GM10266 (cell line): ENCODE measurements at regions not wholly inside any gene's neighbourhood (a gene's known extent, or its start where the extent isn't known, plus 50 kb on each side); places are given as distances from the start of the nearest gene placed in this dataset.

ENCODE experiments used
- DNase-seq: peaks from one replicate; pipeline ENCODE4 v3.0.0; 2012; ENCODE audit errors: extremely low spot score
- CTCF ChIP-seq: IDR thresholded peaks from 2 replicates; pipeline ENCODE4 v1.5.1; 2012; ENCODE audit warnings: mild to moderate bottlenecking, low read depth; ENCODE audit not compliant: control insufficient read depth, insufficient read depth; ENCODE audit errors: missing control alignments

DNA sequence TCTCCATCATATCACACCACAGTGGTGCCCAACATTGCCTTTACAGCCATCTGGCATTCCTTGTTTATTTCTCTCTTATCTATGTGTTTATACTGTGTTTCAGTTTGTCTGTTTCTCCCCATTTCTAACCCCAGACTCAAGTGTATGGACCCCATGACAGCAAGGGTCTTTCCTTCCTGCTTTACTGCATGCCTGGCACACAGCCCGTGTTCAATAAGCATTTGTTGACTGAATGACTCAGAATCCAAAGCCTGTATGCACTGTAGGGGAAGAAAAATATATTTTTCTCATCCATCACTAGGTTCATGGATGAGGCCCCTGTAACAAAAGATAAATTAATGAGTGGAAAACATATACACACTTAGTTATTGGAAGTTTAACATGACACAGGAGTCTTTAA is 190.8 kb upstream of the SEMA6A start:
- DNase-seq: no peak
- no peak for TF ChIP-seq CTCF

- peak; percentile 12 for DNase-seq
- no peak for TF ChIP-seq CTCF
These were observed 190.3 kb upstream of the SEMA6A start for GRCh38 chr5:116764941-116765340.

GRCh38 chr5:116763987-116764866 is 189.6 kb upstream of the SEMA6A start:
- DNase-seq: peak; percentile 64
- TF ChIP-seq CTCF: no peak

DNA sequence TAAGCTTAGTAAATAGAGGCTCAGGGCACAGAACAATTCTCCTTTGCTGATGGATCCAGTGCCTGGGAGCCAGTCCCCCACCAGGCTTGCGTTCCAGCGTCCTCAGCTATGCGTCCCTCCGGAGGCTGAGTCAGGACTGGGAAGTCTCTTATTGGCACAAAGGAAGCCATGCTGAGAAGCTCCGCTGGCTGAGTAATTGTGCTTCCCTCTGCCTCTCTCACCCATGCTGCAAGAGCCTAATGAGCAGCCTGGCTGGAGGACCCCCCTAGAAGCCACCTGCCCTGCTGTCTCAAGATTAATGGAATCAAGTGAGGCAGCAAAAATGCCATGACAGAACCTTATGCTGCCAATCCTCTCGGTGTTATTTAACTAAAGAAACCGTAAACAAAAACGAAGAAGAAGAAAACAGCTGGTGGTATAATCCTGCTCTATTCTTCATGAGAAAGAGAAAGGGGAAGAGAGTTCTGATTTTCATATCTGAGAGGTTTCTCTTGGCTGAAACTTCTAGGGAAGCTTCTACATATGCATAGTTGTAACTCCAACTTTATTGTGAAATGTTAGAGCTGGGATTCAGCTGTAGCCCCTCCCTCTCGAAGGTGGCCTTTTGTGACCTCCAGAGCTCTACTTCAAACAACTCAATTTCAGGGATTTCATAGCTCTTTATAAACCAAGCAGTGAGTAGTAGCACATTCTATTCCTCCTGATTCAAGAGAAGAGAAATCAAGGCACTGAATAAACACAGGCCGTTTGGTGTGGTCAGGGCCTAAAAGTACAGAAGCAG is 185.4 kb upstream of the SEMA6A start:
- no peak for DNase-seq
- TF ChIP-seq CTCF: no peak

- TF ChIP-seq CTCF: no peak
These were observed 182.7 kb upstream of the SEMA6A start for GRCh38 chr5:116757326-116757725.

GRCh38 chr5:116756531-116756930 is 181.9 kb upstream of the SEMA6A start:
- no peak for TF ChIP-seq CTCF

More at GRCh38 chr5:116757326-116757725, 182.7 kb upstream of the SEMA6A start:
- no peak for DNase-seq

DNA sequence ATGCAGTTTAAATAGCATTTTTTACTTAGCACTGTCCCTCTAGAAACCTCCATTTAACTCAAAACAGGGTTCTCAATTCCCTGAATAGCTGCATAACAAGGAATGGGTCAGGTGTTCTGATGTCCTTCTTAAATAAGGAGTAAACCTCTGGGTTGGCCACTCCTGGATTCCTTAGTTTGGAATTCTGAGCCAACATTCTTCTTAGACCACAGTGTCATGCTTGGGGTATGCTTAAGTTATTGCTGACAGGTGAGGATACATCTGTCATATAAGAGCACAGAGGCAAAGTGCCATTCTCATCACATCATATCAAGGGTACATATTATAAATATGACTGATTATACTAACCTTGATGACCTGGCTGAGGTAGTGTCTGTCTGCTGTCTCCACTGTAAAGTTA is 179.9 kb upstream of the SEMA6A start:
- TF ChIP-seq CTCF: no peak
- DNase-seq: no peak

More at GRCh38 chr5:116756531-116756930, 181.9 kb upstream of the SEMA6A start:
- no peak for DNase-seq
